GM06990 (cell line): ENCODE measurements at regions not wholly inside any gene's neighbourhood (a gene's known extent, or its start where the extent isn't known, plus 50 kb on each side); places are given as distances from the start of the nearest gene placed in this dataset.
"Not testable (repeated sequence)": the region's sequence is repeated elsewhere in the genome, so short reads cannot be mapped to it uniquely, and the experiment has no call there.

Experiments
- DNase-seq: peaks from one replicate; pipeline ENCODE4 v3.0.0-alpha.2; 2011; ENCODE audit not compliant: insufficient read length; ENCODE audit errors: extremely low read depth
- H3K27me3 ChIP-seq: replicated peaks from 2 replicates; pipeline ENCODE4 v1.6.0; 2011; ENCODE audit warnings: low read length; ENCODE audit not compliant: control insufficient read depth, insufficient read depth
- H3K36me3 ChIP-seq: 2 replicates; pipeline ENCODE4 v1.5.1; 2011; ENCODE audit warnings: low read length; ENCODE audit not compliant: control insufficient read depth, insufficient read depth
- H3K4me3 ChIP-seq: replicated peaks from 2 replicates; pipeline ENCODE4 v1.5.1; 2011; ENCODE audit warnings: low read depth, mild to moderate bottlenecking, control low read depth, low read length
- TF ChIP-seq, protein P1 (sequence below): IDR thresholded peaks from 2 replicates; pipeline ENCODE4 v1.5.1; 2011; ENCODE audit warnings: low read length, control low read depth, mild to moderate bottlenecking, inconsistent platforms; ENCODE audit not compliant: insufficient read depth, poor library complexity, severe bottlenecking

DNA sequence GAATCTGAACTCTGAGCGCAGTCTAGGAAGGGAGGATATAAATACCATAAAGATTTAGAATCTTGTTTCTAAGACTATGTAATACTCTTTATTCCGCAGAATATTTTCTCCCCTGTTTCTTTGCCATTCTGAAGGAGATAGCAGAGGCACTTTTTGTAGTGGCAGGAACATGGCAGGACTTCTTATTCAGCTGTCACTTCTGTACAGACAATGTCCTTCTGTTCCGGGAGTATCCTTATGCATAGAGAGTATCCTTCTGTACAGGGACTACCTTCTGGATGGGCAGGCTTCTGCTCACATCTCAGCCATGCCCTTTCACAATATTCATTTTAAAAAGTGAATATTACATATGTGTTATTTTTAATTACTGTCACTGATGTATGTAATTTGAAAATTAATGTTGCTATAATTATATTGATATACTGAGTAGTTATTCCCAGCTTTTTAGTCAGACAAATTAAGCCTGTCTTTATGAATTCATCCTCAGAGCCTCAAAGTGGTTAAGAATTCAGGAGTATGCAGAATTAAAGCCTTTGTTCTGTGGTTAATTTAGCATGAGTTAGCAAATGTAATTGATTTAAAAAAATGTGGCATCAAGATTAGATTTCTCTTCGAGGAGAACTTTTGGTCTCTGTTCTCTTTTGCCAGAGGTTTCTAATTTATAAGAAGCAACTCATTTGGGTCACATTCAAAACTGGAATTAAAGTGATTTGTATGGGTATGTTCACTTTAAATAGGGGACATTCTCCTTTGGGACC, 174.4 kb downstream of the FHIP1A start:
- no peaks in the 10 kb centered on the region; the same call in none of the 2 replicates for H3K27me3 ChIP-seq
- DNase-seq: no peak
- H3K36me3 ChIP-seq: no peaks in the 10 kb centered on the region
- H3K4me3 ChIP-seq: no peak overlapping the region
- TF ChIP-seq, protein P1, sequence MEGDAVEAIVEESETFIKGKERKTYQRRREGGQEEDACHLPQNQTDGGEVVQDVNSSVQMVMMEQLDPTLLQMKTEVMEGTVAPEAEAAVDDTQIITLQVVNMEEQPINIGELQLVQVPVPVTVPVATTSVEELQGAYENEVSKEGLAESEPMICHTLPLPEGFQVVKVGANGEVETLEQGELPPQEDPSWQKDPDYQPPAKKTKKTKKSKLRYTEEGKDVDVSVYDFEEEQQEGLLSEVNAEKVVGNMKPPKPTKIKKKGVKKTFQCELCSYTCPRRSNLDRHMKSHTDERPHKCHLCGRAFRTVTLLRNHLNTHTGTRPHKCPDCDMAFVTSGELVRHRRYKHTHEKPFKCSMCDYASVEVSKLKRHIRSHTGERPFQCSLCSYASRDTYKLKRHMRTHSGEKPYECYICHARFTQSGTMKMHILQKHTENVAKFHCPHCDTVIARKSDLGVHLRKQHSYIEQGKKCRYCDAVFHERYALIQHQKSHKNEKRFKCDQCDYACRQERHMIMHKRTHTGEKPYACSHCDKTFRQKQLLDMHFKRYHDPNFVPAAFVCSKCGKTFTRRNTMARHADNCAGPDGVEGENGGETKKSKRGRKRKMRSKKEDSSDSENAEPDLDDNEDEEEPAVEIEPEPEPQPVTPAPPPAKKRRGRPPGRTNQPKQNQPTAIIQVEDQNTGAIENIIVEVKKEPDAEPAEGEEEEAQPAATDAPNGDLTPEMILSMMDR: no peak

GRCh38 chr4:151584101-151584500, 175.1 kb downstream of the FHIP1A start:
- Histone ChIP-seq H3K36me3 (no peaks in the 10 kb centered on the region), H3K4me3 (no peak overlapping the region), H3K27me3 (no peaks in the 10 kb centered on the region; the same call in none of the 2 replicates)
- no peak for DNase-seq
- TF ChIP-seq, protein P1: no peak

DNA sequence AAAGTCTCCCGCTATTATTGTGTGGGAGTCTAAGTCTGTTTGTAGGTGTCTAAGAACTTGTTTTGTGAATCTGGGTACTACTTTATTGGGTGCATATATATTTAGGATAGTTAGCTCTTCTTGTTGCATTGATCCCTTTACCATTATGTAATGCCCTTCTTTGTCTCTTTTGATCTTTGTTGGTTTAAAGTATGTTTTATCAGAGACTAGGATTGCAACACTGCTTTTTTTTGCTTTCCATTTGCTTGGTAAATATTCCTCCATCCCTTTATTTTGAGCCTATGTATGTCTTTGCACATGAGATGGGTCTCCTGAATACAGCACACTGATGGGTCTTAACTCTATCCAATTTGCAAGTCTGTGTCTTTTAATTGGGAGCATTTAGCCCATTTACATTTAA, 165.2 kb downstream of the GATB start:
- H3K4me3 ChIP-seq, H3K27me3 ChIP-seq, H3K36me3 ChIP-seq, DNase-seq: not testable (repeated sequence)

- H3K36me3 ChIP-seq, H3K27me3 ChIP-seq, H3K4me3 ChIP-seq, DNase-seq: not testable (repeated sequence)
These were observed 163.1 kb downstream of the GATB start for GRCh38 chr4:151597691-151598090.

GRCh38 chr4:151599863-151600262, 160.9 kb downstream of the GATB start:
- TF ChIP-seq, protein P1: no peak
- H3K36me3 ChIP-seq: no peaks in the 10 kb centered on the region
- no peak overlapping the region for H3K4me3 ChIP-seq
- DNase-seq: no peak
- H3K27me3 ChIP-seq: peaks cover 3% of the 10 kb centered on the region

GRCh38 chr4:151600432-151600831, 160.4 kb downstream of the GATB start:
- TF ChIP-seq, protein P1: no peak
- H3K36me3 ChIP-seq: no peaks in the 10 kb centered on the region
- peaks cover 3% of the 10 kb centered on the region for H3K27me3 ChIP-seq
- DNase-seq: no peak
- H3K4me3 ChIP-seq: no peak overlapping the region

DNA sequence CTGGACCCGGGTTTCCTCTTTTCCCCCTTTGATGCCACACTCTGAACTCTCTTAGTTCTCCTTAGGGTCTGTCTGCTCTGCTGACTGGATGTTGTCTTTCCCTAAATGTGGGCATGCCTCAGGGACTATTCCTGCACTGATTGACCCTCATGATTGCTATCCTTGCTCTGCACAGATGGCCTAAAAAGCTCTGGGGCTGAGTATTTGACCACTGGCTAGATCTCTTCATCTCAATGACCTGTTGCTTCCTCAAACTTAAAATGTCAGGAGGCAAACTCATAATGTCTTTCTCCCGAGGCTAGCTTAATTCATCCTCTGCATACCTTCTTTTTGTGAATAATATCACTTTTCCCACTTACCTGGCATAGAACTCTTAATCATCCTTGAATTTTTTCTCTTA, 157.4 kb downstream of the GATB start:
- peaks cover 3% of the 10 kb centered on the region for H3K27me3 ChIP-seq
- TF ChIP-seq, protein P1: no peak
- no peaks in the 10 kb centered on the region for H3K36me3 ChIP-seq
- DNase-seq: no peak
- no peak overlapping the region for H3K4me3 ChIP-seq
